ENCODE measurements at regions not wholly inside any gene's neighbourhood (a gene's known extent, or its start where the extent isn't known, plus 50 kb on each side); places are given as distances from the start of the nearest gene placed in this dataset.

DNA sequence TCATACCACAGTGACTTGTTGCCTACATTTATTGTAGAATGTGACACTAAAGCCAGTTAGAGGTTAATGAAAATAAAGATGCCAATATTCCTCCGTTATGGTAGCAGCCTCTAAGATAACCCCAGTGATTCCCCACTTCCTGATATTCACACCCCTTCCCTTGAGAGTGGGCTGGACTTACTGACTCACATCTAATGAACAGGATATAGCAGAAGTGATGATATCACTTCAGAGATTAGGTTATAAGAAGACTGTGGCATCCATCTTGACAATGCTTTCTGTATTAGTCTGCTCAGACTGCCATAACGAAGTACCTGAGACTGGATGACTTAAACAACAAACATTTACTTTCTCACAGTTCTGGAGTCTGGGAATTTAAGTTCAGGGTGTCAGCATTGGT is 149.6 kb upstream of the MTNR1B start:
- TF ChIP-seq, protein P1, sequence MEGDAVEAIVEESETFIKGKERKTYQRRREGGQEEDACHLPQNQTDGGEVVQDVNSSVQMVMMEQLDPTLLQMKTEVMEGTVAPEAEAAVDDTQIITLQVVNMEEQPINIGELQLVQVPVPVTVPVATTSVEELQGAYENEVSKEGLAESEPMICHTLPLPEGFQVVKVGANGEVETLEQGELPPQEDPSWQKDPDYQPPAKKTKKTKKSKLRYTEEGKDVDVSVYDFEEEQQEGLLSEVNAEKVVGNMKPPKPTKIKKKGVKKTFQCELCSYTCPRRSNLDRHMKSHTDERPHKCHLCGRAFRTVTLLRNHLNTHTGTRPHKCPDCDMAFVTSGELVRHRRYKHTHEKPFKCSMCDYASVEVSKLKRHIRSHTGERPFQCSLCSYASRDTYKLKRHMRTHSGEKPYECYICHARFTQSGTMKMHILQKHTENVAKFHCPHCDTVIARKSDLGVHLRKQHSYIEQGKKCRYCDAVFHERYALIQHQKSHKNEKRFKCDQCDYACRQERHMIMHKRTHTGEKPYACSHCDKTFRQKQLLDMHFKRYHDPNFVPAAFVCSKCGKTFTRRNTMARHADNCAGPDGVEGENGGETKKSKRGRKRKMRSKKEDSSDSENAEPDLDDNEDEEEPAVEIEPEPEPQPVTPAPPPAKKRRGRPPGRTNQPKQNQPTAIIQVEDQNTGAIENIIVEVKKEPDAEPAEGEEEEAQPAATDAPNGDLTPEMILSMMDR (IDR thresholded peaks at IDR 0.05; ENCODE audit: low read depth, low read length, missing control alignments), result no peak
- DNase-seq (ENCODE audit: low read depth), result no peak
- H3K4me3 ChIP-seq (ENCODE audit: low read depth, low read length), result no peak overlapping the region

DNA sequence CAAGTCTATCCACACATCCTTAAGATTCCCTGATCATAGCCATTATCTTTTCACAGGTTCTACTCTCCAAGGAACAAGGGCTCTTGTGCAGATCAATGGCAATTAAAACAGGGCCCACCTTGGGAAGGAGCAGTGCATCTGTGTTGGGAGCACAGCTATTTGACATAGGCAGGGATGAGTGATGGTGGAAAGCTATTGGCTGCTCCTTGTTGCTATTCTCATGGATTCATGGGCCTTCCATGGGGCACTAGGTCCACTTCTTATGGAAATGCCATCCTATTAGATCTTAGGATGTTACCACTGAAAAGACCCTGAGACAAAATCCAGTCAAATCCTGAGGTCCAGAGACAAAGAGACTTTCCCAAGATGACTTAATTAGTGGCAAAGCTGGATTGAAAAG is 148.6 kb upstream of the MTNR1B start:
- TF ChIP-seq, protein P1 (IDR thresholded peaks at IDR 0.05; ENCODE audit: low read depth, low read length, missing control alignments), result no peak
- DNase-seq (ENCODE audit: low read depth), result no peak
- H3K4me3 ChIP-seq (ENCODE audit: low read depth, low read length), result no peak overlapping the region

DNA sequence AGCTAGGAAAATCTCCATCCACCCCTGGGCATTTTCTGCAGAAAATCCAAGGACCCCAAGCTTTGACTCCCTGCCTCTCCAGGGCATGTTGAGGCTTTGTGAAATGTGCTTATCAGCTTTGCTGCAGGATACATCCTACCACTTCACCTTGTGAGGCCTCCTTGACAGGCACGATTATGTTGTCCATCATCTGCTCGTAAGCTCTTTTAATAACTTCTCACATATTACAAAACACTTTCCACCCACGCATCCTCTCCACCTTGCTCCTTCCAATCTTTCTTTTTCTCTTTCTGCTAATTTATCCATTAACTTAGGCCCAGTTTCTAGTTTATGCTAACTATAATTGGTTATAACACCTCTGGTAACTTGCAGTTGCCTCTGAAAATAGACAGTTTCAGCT is 147.0 kb upstream of the MTNR1B start:
- no peak for DNase-seq (ENCODE audit: low read depth)
- no peak overlapping the region for H3K4me3 ChIP-seq (ENCODE audit: low read depth, low read length)
- TF ChIP-seq, protein P1 (IDR thresholded peaks at IDR 0.05; ENCODE audit: low read depth, low read length, missing control alignments), result no peak

DNA sequence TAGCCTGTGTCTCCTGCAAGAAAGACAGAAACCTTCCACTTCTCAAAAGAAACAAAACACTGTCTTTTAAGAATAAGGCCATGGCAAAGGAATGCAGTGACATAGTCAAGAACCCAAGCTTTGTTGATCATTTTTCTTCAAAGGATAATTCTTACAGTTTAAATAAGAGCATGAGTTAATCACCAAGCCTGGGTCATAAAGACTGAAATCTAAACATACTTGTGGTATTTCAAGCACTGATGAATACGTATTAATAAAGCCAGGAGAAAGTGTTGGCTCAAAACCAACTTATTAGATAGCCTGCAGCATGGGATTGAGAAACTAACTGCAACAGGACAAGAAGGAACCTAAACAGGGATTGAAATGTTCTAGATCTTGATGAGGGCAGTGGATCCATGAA is 143.3 kb upstream of the MTNR1B start:
- no peak overlapping the region for H3K4me3 ChIP-seq (ENCODE audit: low read depth, low read length)
- TF ChIP-seq, protein P1 (IDR thresholded peaks at IDR 0.05; ENCODE audit: low read depth, low read length, missing control alignments), result no peak
- DNase-seq (ENCODE audit: low read depth), result no peak

DNA sequence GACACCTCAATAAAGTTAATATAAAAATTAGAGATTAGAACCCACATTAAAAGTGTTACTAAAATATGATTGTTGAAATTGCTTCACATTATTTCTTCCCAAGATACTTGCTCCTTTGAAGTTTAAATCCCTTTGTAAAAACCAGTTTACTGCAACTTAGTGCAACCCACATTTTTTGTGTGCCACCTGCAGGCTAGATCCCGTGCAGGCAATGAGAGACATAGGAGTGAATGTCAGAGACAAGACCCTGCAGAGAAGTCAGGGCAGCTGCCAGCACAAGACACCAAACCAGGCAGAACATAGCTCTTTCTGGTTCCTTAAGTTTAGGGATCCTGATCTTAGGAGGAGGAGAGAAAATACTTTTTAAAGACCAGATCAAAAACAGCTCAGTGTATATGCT is 142.8 kb upstream of the MTNR1B start:
- no peak for DNase-seq (ENCODE audit: low read depth)
- H3K4me3 ChIP-seq (ENCODE audit: low read depth, low read length), result no peak overlapping the region
- TF ChIP-seq, protein P1 (IDR thresholded peaks at IDR 0.05; ENCODE audit: low read depth, low read length, missing control alignments), result no peak

DNA sequence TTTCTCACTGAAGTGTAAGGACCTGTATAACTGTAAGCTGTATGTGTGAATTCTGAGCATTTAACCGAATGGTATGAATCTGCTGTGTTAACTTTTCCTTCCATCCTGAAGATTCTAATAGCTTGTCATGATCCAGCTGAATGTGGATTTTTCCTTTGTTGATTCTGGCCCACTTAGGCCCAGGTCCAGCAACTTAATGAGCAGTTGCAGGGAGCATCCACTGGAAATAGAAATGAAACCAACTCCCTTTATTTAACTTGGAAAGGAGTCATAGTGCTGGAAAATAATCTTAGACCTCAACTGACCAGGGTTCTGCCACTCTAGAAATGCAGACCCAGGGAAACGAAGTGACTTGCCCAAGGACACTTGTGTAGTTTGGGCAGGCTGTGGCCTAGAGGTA is 142.3 kb upstream of the MTNR1B start:
- H3K4me3 ChIP-seq (ENCODE audit: low read depth, low read length), result no peak overlapping the region
- TF ChIP-seq, protein P1 (IDR thresholded peaks at IDR 0.05; ENCODE audit: low read depth, low read length, missing control alignments), result no peak
- no peak for DNase-seq (ENCODE audit: low read depth)

DNA sequence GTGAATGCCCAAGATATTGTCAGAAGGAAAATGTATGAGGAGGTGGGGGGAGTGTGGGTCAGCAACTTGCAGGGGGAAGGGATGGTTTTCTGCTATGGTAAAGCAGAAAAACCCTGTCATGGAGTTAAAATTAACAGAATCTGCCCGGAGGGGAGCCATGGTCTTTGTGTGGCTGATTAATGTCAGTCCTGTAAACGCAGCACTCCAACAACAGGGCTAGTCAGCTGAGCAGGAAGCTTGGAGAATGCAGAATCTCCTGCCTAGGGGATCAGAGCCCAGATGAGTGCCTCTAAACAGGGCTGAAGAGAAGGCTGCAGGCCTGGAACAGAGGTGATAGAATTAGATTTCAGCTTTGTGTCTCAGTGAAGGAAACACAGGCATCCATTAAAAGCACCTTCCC is 140.9 kb upstream of the MTNR1B start:
- no peak for DNase-seq (ENCODE audit: low read depth)
- TF ChIP-seq, protein P1 (IDR thresholded peaks at IDR 0.05; ENCODE audit: low read depth, low read length, missing control alignments), result no peak
- no peak overlapping the region for H3K4me3 ChIP-seq (ENCODE audit: low read depth, low read length)

Data from GM12864 (cell line).